ENCODE measurements at regions not wholly inside any gene's neighbourhood (a gene's known extent, or its start where the extent isn't known, plus 50 kb on each side); places are given as distances from the start of the nearest gene placed in this dataset.

DNA sequence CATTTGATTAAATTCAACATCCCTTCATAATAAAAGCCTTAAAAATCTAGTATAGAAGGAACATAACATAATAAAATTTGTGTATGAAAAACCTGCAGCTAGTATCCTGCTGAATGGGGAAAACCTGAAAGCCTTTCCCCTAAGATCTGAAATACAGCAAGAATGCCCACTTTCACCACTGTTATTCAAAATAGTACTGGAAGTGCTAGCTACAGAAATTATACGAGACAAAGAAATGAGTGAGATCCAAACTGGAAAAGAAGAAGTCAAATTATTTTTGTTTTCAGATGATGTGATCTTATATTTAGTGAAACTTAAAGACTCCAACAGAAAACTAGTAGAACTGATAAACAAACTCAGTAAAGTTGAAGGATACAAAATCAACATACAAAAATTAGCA is 152.9 kb downstream of the RTL3 start:
- BruUV-seq (replicated peaks), result no TSS peak
- Histone ChIP-seq H3K9me3 (replicated peaks; ENCODE audit: control insufficient read depth, insufficient read depth, low read length) (no peaks in the 10 kb centered on the region; the same call in 2 of the 3 replicates), H3K9ac (ENCODE audit: control insufficient read depth, insufficient read depth, low read length) (no peak overlapping the region), H3K79me2 (ENCODE audit: control insufficient read depth, insufficient read depth, low read length) (no peaks in the 10 kb centered on the region), H2AFZ (ENCODE audit: control insufficient read depth, low read depth, low read length) (no peak overlapping the region), H4K20me1 (ENCODE audit: control insufficient read depth, insufficient read depth) (no peaks in the 10 kb centered on the region), H3K4me3 (no peak overlapping the region), H3K27me3 (replicated peaks in 1 of 2; ENCODE audit: control insufficient read depth in 2 of 2, insufficient read depth in 2 of 2, low read length in 1 of 2) (no peaks in the 10 kb centered on the region), H3K4me2 (ENCODE audit: control insufficient read depth, insufficient read depth) (no peak overlapping the region), H3K36me3 (ENCODE audit: control insufficient read depth in 2 of 2, insufficient read depth in 2 of 2, low read length in 1 of 2) (no peaks in the 10 kb centered on the region), H3K27ac (ENCODE audit: control insufficient read depth, insufficient read depth) (no peak overlapping the region), H3K4me1 (ENCODE audit: control insufficient read depth, insufficient read depth, low read length) (no peaks in the 10 kb centered on the region)
- RAD21 ChIA-PET (ENCODE audit: unreplicated experiment), result no interaction called here
- WGBS (ENCODE audit: insufficient coverage, insufficient replicate concordance, low lambda C conversion rate, missing lambda C conversion rate), result 0% methylated on average over 1 of the region's 1 CpG
- POLR2A ChIA-PET, result no interaction called here
- DNase-seq (ENCODE audit: low read depth, low spot score) (no peak), ATAC-seq (peak; percentile 38), FAIRE-seq (no peak)
- CTCF ChIA-PET, result no interaction called here
- intact Hi-C loops (cut with micrococcal nuclease; ENCODE audit: unreplicated experiment), result no loop called here
- SMC1A ChIA-PET (ENCODE audit: uncharacterized antibody, unreplicated experiment), result no interaction called here
- in situ Hi-C loops (cut with MboI), result no loop called here
- TF ChIP-seq BHLHE40 (IDR thresholded peaks at IDR 0.05; ENCODE audit: borderline replicate concordance in 1 of 2, low read depth in 2 of 2, low read length in 1 of 2), result no peak
- TF ChIP-seq KDM1A (IDR thresholded peaks at IDR 0.05; ENCODE audit: borderline replicate concordance), result no peak
- TF ChIP-seq E2F4 (IDR thresholded peaks at IDR 0.05; ENCODE audit: low read depth, low read length), result no peak
- TF ChIP-seq NRF1 (conservative IDR thresholded peaks at IDR 0.05; ENCODE audit: low read depth, low read length), result no peak
- no peak for TF ChIP-seq STAT1 (conservative IDR thresholded peaks at IDR 0.05)
- TF ChIP-seq MTA2 (IDR thresholded peaks at IDR 0.05; ENCODE audit: low read depth), result no peak
- TF ChIP-seq, protein P1, sequence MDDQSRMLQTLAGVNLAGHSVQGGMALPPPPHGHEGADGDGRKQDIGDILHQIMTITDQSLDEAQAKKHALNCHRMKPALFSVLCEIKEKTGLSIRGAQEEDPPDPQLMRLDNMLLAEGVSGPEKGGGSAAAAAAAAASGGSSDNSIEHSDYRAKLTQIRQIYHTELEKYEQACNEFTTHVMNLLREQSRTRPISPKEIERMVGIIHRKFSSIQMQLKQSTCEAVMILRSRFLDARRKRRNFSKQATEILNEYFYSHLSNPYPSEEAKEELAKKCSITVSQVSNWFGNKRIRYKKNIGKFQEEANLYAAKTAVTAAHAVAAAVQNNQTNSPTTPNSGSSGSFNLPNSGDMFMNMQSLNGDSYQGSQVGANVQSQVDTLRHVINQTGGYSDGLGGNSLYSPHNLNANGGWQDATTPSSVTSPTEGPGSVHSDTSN (IDR thresholded peaks at IDR 0.05; ENCODE audit: insufficient replicate concordance, low read depth, low read length), result no peak
- no peak for TF ChIP-seq HCFC1 (IDR thresholded peaks at IDR 0.05; ENCODE audit: low read length)
- TF ChIP-seq ATF2 (IDR thresholded peaks at IDR 0.05; ENCODE audit: low read length), result peak; percentile 44; the same call in 1 of the 2 replicates
- TF ChIP-seq POU2F2 (IDR thresholded peaks at IDR 0.05; ENCODE audit: borderline replicate concordance, low read depth, low read length), result no peak
- no peak for TF ChIP-seq SMARCA5 (IDR thresholded peaks at IDR 0.05)
- no peak for TF ChIP-seq SUZ12 (IDR thresholded peaks at IDR 0.05; ENCODE audit: unreplicated experiment)
- peak; percentile 64 for TF ChIP-seq RUNX3 (IDR thresholded peaks at IDR 0.05; ENCODE audit: low read length)
- no peak for TF ChIP-seq ZNF687 (IDR thresholded peaks at IDR 0.05)
- no peak for TF ChIP-seq ZSCAN29 (IDR thresholded peaks at IDR 0.05)
- TF ChIP-seq MLLT1 (IDR thresholded peaks at IDR 0.05), result no peak
- TF ChIP-seq LARP7 (IDR thresholded peaks at IDR 0.05), result no peak
- no peak for TF ChIP-seq MEF2B (IDR thresholded peaks at IDR 0.05; ENCODE audit: partially characterized antibody, poor library complexity, severe bottlenecking)
